ENCODE measurements at regions not wholly inside any gene's neighbourhood (a gene's known extent, or its start where the extent isn't known, plus 50 kb on each side); places are given as distances from the start of the nearest gene placed in this dataset.

DNA sequence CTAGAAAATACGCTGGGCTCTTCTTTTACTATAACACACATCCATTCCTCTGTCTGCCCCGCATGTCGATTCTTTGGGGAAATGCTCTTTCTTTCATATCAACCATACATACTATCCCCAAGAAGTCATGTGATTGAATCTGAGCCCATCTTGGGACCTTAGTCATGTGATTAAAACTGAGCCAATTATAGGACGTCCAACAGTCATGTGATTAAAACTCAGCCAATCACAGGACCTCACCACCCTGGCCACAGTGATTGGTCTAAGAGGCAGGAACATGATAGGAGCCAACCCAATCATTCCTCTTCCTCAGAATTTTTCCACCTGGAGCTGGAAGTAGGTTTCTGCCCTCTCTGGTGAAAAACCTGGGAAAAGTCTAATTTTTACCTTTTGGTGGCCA lies 78.8 kb downstream of the TMEM114 start:
- Histone ChIP-seq H3K9me3 (ENCODE audit: low read depth) (no peaks in the 10 kb centered on the region), H3K4me1 (ENCODE audit: insufficient read depth) (no peaks in the 10 kb centered on the region), H2AFZ (no peak overlapping the region), H3K4me3 (no peak overlapping the region), H4K20me1 (ENCODE audit: insufficient read depth, poor library complexity, severe bottlenecking) (no peaks in the 10 kb centered on the region), H3K9me2 (replicated peaks; ENCODE audit: insufficient read depth) (no peaks in the 10 kb centered on the region), H3K79me2 (no peaks in the 10 kb centered on the region), H3K4me2 (no peak overlapping the region), H3K27ac (no peak overlapping the region), H3K36me3 (replicated peaks; ENCODE audit: insufficient read depth, low read depth) (no peaks in the 10 kb centered on the region), H3K27me3 (no peaks in the 10 kb centered on the region)
- 94% methylated on average over 4 of the region's 4 CpGs for WGBS (ENCODE audit: low lambda C conversion rate, missing lambda C conversion rate)
- DNase-seq (ENCODE audit: low spot score), result no peak
- TF ChIP-seq EZH2 (IDR thresholded peaks at IDR 0.05; ENCODE audit: borderline replicate concordance), result no peak
- no peak for TF ChIP-seq EZH2phosphoT487 (IDR thresholded peaks at IDR 0.05; ENCODE audit: low read depth, severe bottlenecking, unreplicated experiment)

DNA sequence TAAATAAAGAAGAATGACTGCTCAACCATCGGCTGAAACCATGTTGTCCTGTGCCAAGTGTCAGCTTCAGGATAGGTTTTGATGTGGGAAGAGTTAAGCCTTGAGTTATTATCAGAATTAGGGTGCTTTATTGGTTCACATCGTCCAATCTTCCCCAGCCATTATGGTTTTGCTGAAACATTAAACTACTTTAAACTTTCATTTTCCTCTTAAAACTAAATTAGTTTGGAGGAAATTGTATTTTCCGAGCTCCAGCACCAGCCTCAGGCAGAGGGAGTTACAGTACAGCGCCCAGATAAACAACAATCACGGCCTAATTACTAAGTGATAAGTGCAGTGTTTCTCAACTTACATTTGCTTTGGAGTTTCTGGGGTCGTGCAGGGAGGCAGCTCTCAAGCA lies 80.2 kb downstream of the TMEM114 start:
- Histone ChIP-seq H2AFZ (no peak overlapping the region), H4K20me1 (ENCODE audit: insufficient read depth, poor library complexity, severe bottlenecking) (no peaks in the 10 kb centered on the region), H3K9me2 (replicated peaks; ENCODE audit: insufficient read depth) (no peaks in the 10 kb centered on the region), H3K4me1 (ENCODE audit: insufficient read depth) (peaks cover 8% of the 10 kb centered on the region), H3K27me3 (no peaks in the 10 kb centered on the region), H3K27ac (no peak overlapping the region), H3K4me3 (no peak overlapping the region), H3K36me3 (replicated peaks; ENCODE audit: insufficient read depth, low read depth) (no peaks in the 10 kb centered on the region), H3K79me2 (no peaks in the 10 kb centered on the region), H3K4me2 (no peak overlapping the region), H3K9me3 (ENCODE audit: low read depth) (no peaks in the 10 kb centered on the region)
- DNase-seq (ENCODE audit: low spot score), result no peak
- TF ChIP-seq, protein P1, sequence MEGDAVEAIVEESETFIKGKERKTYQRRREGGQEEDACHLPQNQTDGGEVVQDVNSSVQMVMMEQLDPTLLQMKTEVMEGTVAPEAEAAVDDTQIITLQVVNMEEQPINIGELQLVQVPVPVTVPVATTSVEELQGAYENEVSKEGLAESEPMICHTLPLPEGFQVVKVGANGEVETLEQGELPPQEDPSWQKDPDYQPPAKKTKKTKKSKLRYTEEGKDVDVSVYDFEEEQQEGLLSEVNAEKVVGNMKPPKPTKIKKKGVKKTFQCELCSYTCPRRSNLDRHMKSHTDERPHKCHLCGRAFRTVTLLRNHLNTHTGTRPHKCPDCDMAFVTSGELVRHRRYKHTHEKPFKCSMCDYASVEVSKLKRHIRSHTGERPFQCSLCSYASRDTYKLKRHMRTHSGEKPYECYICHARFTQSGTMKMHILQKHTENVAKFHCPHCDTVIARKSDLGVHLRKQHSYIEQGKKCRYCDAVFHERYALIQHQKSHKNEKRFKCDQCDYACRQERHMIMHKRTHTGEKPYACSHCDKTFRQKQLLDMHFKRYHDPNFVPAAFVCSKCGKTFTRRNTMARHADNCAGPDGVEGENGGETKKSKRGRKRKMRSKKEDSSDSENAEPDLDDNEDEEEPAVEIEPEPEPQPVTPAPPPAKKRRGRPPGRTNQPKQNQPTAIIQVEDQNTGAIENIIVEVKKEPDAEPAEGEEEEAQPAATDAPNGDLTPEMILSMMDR (IDR thresholded peaks at IDR 0.05; ENCODE audit: poor library complexity), result no peak
- TF ChIP-seq EZH2 (IDR thresholded peaks at IDR 0.05; ENCODE audit: borderline replicate concordance) (no peak), EZH2phosphoT487 (IDR thresholded peaks at IDR 0.05; ENCODE audit: low read depth, severe bottlenecking, unreplicated experiment) (no peak)
- WGBS (ENCODE audit: low lambda C conversion rate, missing lambda C conversion rate), result 42% methylated on average over 6 of the region's 6 CpGs

DNA sequence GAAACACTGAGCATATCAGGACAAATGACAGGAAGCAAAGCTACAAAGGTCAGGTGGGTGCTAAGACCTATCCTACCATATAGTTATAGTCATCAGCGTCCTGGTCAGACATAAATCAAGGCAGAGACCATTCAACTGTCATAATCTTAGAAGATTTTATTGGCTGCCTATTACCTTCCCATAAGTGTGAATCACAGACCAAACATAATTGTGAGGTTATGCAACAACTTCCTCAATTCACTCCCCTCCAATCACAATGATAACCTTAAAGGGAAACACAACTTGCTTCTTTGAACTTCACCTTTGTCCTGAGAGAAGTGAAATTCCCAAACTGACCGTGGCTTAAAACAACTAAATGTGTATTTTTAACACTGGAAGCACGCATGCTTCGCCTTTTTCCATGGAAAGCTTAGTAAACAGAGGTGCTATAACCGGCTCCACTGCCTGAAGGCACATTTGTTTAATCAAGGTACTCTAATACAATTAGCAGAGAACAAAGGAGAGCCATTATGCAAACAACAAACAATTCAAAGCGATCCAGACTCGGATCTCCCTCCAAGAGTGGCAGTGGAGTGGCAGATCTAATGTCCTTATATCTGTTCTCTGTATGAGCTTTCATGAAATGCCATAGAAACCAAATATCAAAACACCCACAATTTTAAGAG lies 84.9 kb downstream of the TMEM114 start:
- peak; percentile 13 for DNase-seq (ENCODE audit: low spot score)
- Histone ChIP-seq H4K20me1 (ENCODE audit: insufficient read depth, poor library complexity, severe bottlenecking) (no peaks in the 10 kb centered on the region), H3K79me2 (no peaks in the 10 kb centered on the region), H3K4me2 (peak overlapping the region; percentile 36), H3K4me3 (no peak overlapping the region), H3K9me3 (ENCODE audit: low read depth) (no peaks in the 10 kb centered on the region), H3K27me3 (no peaks in the 10 kb centered on the region), H3K36me3 (replicated peaks; ENCODE audit: insufficient read depth, low read depth) (no peaks in the 10 kb centered on the region), H2AFZ (no peak overlapping the region), H3K4me1 (ENCODE audit: insufficient read depth) (peaks cover 8% of the 10 kb centered on the region), H3K9me2 (replicated peaks; ENCODE audit: insufficient read depth) (no peaks in the 10 kb centered on the region), H3K27ac (peak overlapping the region; percentile 56)
- TF ChIP-seq EZH2phosphoT487 (IDR thresholded peaks at IDR 0.05; ENCODE audit: low read depth, severe bottlenecking, unreplicated experiment), result no peak
- TF ChIP-seq, protein P1 (IDR thresholded peaks at IDR 0.05; ENCODE audit: poor library complexity), result no peak
- TF ChIP-seq EZH2 (IDR thresholded peaks at IDR 0.05; ENCODE audit: borderline replicate concordance), result no peak
- WGBS (ENCODE audit: low lambda C conversion rate, missing lambda C conversion rate), result 11% methylated on average over 7 of the region's 7 CpGs

DNA sequence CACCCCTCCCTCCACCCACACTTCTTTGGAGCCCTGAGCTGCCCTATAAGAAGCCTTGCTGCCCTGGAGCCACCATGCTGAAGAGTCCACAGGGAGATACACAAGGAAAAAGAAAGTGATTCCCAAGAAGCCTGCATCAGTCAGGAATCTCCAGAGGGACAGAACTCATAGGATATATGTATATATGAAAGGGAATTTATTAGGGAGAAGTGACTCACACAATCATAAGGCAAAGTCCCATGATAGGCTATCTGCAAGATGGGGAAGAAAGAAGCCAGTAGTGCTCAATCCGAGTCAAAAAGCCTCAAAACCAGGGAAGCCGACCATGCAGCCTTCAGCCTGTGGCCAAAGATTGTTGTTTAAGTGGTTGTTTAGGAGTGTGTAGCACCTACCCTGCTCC lies 87.9 kb downstream of the TMEM114 start:
- peaks cover 8% of the 10 kb centered on the region for H3K4me1 ChIP-seq (ENCODE audit: insufficient read depth)
- no peak overlapping the region for H3K4me2 ChIP-seq
- no peaks in the 10 kb centered on the region for H3K79me2 ChIP-seq
- H3K4me3 ChIP-seq, result no peak overlapping the region
- TF ChIP-seq, protein P1 (IDR thresholded peaks at IDR 0.05; ENCODE audit: poor library complexity), result no peak
- no peak for TF ChIP-seq EZH2 (IDR thresholded peaks at IDR 0.05; ENCODE audit: borderline replicate concordance)
- no peak for TF ChIP-seq EZH2phosphoT487 (IDR thresholded peaks at IDR 0.05; ENCODE audit: low read depth, severe bottlenecking, unreplicated experiment)
- WGBS (ENCODE audit: low lambda C conversion rate, missing lambda C conversion rate), result 63% methylated on average over 2 of the region's 2 CpGs
- no peaks in the 10 kb centered on the region for H3K9me3 ChIP-seq (ENCODE audit: low read depth)
- no peaks in the 10 kb centered on the region for H4K20me1 ChIP-seq (ENCODE audit: insufficient read depth, poor library complexity, severe bottlenecking)
- peak; percentile 27 for DNase-seq (ENCODE audit: low spot score)
- no peaks in the 10 kb centered on the region for H3K27me3 ChIP-seq
- H2AFZ ChIP-seq, result no peak overlapping the region
- H3K36me3 ChIP-seq (replicated peaks; ENCODE audit: insufficient read depth, low read depth), result no peaks in the 10 kb centered on the region
- no peak overlapping the region for H3K27ac ChIP-seq
- no peaks in the 10 kb centered on the region for H3K9me2 ChIP-seq (replicated peaks; ENCODE audit: insufficient read depth)
